ENCODE measurements at regions not wholly inside any gene's neighbourhood (a gene's known extent, or its start where the extent isn't known, plus 50 kb on each side); places are given as distances from the start of the nearest gene placed in this dataset.

- Mint-ChIP-seq H3K27ac (no peak overlapping the region), H3K4me1 (peaks cover 58% of the 10 kb centered on the region), H3K4me3 (no peak overlapping the region), H3K27me3 (no peaks in the 10 kb centered on the region), H3K9me3 (peaks cover 0 to 5% of the 10 kb centered on the region in 2 donors)
- ATAC-seq, result peak; percentile 72
- DNase-seq, result no peak
Measured at GRCh38 chr6:14858808-14859207, 387.1 kb upstream of the JARID2 start.

- ATAC-seq, result no peak
- peaks cover 69% of the 10 kb centered on the region for H3K4me1 Mint-ChIP-seq
Measured at GRCh38 chr6:14860774-14861173, 385.1 kb upstream of the JARID2 start.

GRCh38 chr6:14861491-14861943 lies 384.4 kb upstream of the JARID2 start:
- Mint-ChIP-seq H3K9me3 (peaks cover 0 to 5% of the 10 kb centered on the region in 2 donors), H3K27ac (peak overlapping the region in 1 of 2 donors; percentile 72), H3K27me3 (no peaks in the 10 kb centered on the region), H3K4me3 (peak overlapping the region in 1 of 2 donors; percentile 39), H3K4me1 (peaks cover 66% of the 10 kb centered on the region)
- ATAC-seq, result peak; percentile 57
- DNase-seq, result peak in 1 of 2 donors; percentile 30

More at GRCh38 chr6:14860774-14861173, 385.1 kb upstream of the JARID2 start:
- no peak overlapping the region for H3K27ac Mint-ChIP-seq
- peaks cover 0 to 5% of the 10 kb centered on the region in 2 donors for H3K9me3 Mint-ChIP-seq
- no peak for DNase-seq
- H3K4me3 Mint-ChIP-seq, result peak overlapping the region in 1 of 2 donors; percentile 7
- no peaks in the 10 kb centered on the region for H3K27me3 Mint-ChIP-seq

- H3K9me3 Mint-ChIP-seq, result no peaks in the 10 kb centered on the region
- H3K27me3 Mint-ChIP-seq, result no peaks in the 10 kb centered on the region
- peaks cover 57% of the 10 kb centered on the region for H3K4me1 Mint-ChIP-seq
- peak overlapping the region in 1 of 2 donors; percentile 23 for H3K27ac Mint-ChIP-seq
- DNase-seq (no peak), ATAC-seq (no peak)
- H3K4me3 Mint-ChIP-seq, result no peak overlapping the region
Measured at GRCh38 chr6:14862845-14863244, 383.0 kb upstream of the JARID2 start.

GRCh38 chr6:14863902-14864850 lies 381.7 kb upstream of the JARID2 start:
- Mint-ChIP-seq H3K27ac (peak overlapping the region in 1 of 2 donors; percentile 0), H3K9me3 (no peaks in the 10 kb centered on the region), H3K4me1 (peaks cover 48% of the 10 kb centered on the region), H3K4me3 (no peak overlapping the region), H3K27me3 (no peaks in the 10 kb centered on the region)
- ATAC-seq (no peak), DNase-seq (no peak)

- DNase-seq (no peak), ATAC-seq (peak; percentile 68)
- Mint-ChIP-seq H3K4me1 (peaks cover 41% of the 10 kb centered on the region), H3K9me3 (no peaks in the 10 kb centered on the region), H3K27ac (peak overlapping the region; percentile 10 to 87), H3K4me3 (peak overlapping the region; percentile 11 to 18), H3K27me3 (no peaks in the 10 kb centered on the region)
Measured at GRCh38 chr6:14865531-14866100, 380.3 kb upstream of the JARID2 start.

GRCh38 chr6:14867802-14868201 lies 378.1 kb upstream of the JARID2 start:
- DNase-seq, result no peak
- Mint-ChIP-seq H3K27ac (peak overlapping the region; percentile 36 to 51), H3K27me3 (no peaks in the 10 kb centered on the region), H3K4me3 (no peak overlapping the region), H3K4me1 (peaks cover 44% of the 10 kb centered on the region), H3K9me3 (no peaks in the 10 kb centered on the region)
- no peak for ATAC-seq

GRCh38 chr6:14871221-14871620 lies 374.6 kb upstream of the JARID2 start:
- ATAC-seq (no peak), DNase-seq (no peak)
- Mint-ChIP-seq H3K4me1 (peaks cover 63% of the 10 kb centered on the region), H3K9me3 (no peaks in the 10 kb centered on the region), H3K27ac (no peak overlapping the region), H3K4me3 (no peak overlapping the region), H3K27me3 (no peaks in the 10 kb centered on the region)

- H3K4me3 Mint-ChIP-seq, result peak overlapping the region; percentile 37 to 38
- no peaks in the 10 kb centered on the region for H3K9me3 Mint-ChIP-seq
- H3K27me3 Mint-ChIP-seq, result no peaks in the 10 kb centered on the region
- peaks cover 75% of the 10 kb centered on the region for H3K4me1 Mint-ChIP-seq
- ATAC-seq (no peak), DNase-seq (no peak)
- H3K27ac Mint-ChIP-seq, result peak overlapping the region; percentile 91 to 94
Measured at GRCh38 chr6:14873101-14873500, 372.8 kb upstream of the JARID2 start.

GRCh38 chr6:14873781-14874441 lies 372.0 kb upstream of the JARID2 start:
- H3K4me1 Mint-ChIP-seq, result peaks cover 81% of the 10 kb centered on the region
- peak overlapping the region in 1 of 2 donors; percentile 9 for H3K27ac Mint-ChIP-seq
- DNase-seq, result no peak
- no peaks in the 10 kb centered on the region for H3K27me3 Mint-ChIP-seq
- H3K4me3 Mint-ChIP-seq, result no peak overlapping the region
- H3K9me3 Mint-ChIP-seq, result no peaks in the 10 kb centered on the region
- no peak for ATAC-seq

- peaks cover 85% of the 10 kb centered on the region for H3K4me1 Mint-ChIP-seq
- peak overlapping the region; percentile 96 to 98 for H3K27ac Mint-ChIP-seq
- H3K4me3 Mint-ChIP-seq, result peak overlapping the region; percentile 29 to 46
- no peak for DNase-seq
- H3K9me3 Mint-ChIP-seq, result no peaks in the 10 kb centered on the region
- peak; percentile 6 for ATAC-seq
- no peaks in the 10 kb centered on the region for H3K27me3 Mint-ChIP-seq
Measured at GRCh38 chr6:14874975-14875480, 370.8 kb upstream of the JARID2 start.

- Mint-ChIP-seq H3K4me1 (peaks cover 89% of the 10 kb centered on the region), H3K27ac (peak overlapping the region; percentile 96 to 98), H3K9me3 (no peaks in the 10 kb centered on the region), H3K4me3 (peak overlapping the region; percentile 29 to 46), H3K27me3 (no peaks in the 10 kb centered on the region)
- ATAC-seq (peak; percentile 85), DNase-seq (peak; percentile 34 to 67)
Measured at GRCh38 chr6:14875481-14876063, 370.3 kb upstream of the JARID2 start.

- Mint-ChIP-seq H3K9me3 (no peaks in the 10 kb centered on the region), H3K4me3 (peak overlapping the region; percentile 70 to 73), H3K4me1 (peaks cover 88% of the 10 kb centered on the region), H3K27ac (peak overlapping the region; percentile 96 to 98), H3K27me3 (no peaks in the 10 kb centered on the region)
- DNase-seq (peak; percentile 34 to 55), ATAC-seq (peak; percentile 70)
Measured at GRCh38 chr6:14876778-14877613, 368.9 kb upstream of the JARID2 start.

- no peak for ATAC-seq
- no peak for DNase-seq
- peak overlapping the region; percentile 40 to 73 for H3K4me3 Mint-ChIP-seq
- H3K9me3 Mint-ChIP-seq, result no peaks in the 10 kb centered on the region
- H3K27ac Mint-ChIP-seq, result peak overlapping the region; percentile 93 to 96
- peaks cover 80% of the 10 kb centered on the region for H3K4me1 Mint-ChIP-seq
- no peaks in the 10 kb centered on the region for H3K27me3 Mint-ChIP-seq
Measured at GRCh38 chr6:14877758-14878157, 368.1 kb upstream of the JARID2 start.

Data from stimulated activated naive CD8-positive, alpha-beta T cell treated with anti-CD3 and anti-CD28 coated beads, Interleukin-15, amount 100 ng/mL, for 72 hours (primary cell).